ENCODE measurements at regions not wholly inside any gene's neighbourhood (a gene's known extent, or its start where the extent isn't known, plus 50 kb on each side); places are given as distances from the start of the nearest gene placed in this dataset.

DNA sequence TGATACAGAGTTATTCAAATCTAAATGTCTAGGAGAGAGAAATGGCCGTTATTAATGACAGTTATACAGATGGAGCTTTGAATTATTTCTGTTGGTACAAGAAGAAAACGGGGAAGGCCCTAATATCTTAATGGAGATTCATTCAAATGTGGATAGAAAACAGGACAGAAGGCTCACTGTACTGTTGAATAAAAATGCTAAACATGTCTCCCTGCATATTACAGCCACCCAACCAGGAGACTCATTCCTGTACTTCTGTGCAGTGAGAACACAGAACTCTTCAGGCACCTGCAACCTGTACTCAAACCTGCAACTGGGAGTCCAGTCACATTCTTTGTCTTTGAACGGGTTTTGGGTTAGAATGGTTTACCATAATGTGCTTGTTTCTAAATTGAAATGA lies 403.2 kb downstream of the DAD1 start:
- Histone ChIP-seq H2AK5ac (ENCODE audit: low read depth, low read length) (no peak overlapping the region), H3K27me3 (replicated peaks in 1 of 4; ENCODE audit: control insufficient read depth in 3 of 4, extremely low read depth in 1 of 4, insufficient read depth in 3 of 4, low read length in 3 of 4) (no peaks in the 10 kb centered on the region), H3K4me2 (ENCODE audit: insufficient read depth in 1 of 2, low read depth in 2 of 2, low read length in 2 of 2) (no peak overlapping the region), H3K4me1 (replicated peaks in 1 of 4; ENCODE audit: control insufficient read depth in 3 of 4, insufficient read depth in 4 of 4, low read length in 3 of 4) (no peaks in the 10 kb centered on the region), H3K9me3 (ENCODE audit: insufficient read depth in 2 of 2, low read depth in 1 of 2, low read length in 1 of 2) (no peaks in the 10 kb centered on the region), H3K27ac (ENCODE audit: low read depth, low read length) (no peak overlapping the region), H3K23ac (ENCODE audit: insufficient read length) (no peak overlapping the region), H3K56ac (replicated peaks; ENCODE audit: insufficient read length, low read depth, low read length) (no peak overlapping the region), H3K36me3 (ENCODE audit: control insufficient read depth in 2 of 4, insufficient read depth in 4 of 4, low read length in 3 of 4) (no peaks in the 10 kb centered on the region), H3K18ac (ENCODE audit: extremely low read depth, low read length) (no peak overlapping the region), H4K91ac (replicated peaks; ENCODE audit: insufficient read length, low read length) (no peak overlapping the region), H2BK5ac (ENCODE audit: low read depth, low read length) (no peak overlapping the region), H2AFZ (ENCODE audit: low read length) (no peak overlapping the region), H2BK12ac (ENCODE audit: low read depth, low read length) (no peak overlapping the region), H3K23me2 (ENCODE audit: low read depth, low read length) (no peaks in the 10 kb centered on the region), H3K4ac (replicated peaks; ENCODE audit: insufficient read length, low read depth, low read length) (no peak overlapping the region), H3K79me1 (ENCODE audit: low read depth, low read length) (no peaks in the 10 kb centered on the region), H3K79me2 (ENCODE audit: control insufficient read depth in 1 of 2, insufficient read depth in 2 of 2, low read length in 2 of 2) (no peaks in the 10 kb centered on the region), H3K9ac (replicated peaks in 1 of 4; ENCODE audit: extremely low read depth in 1 of 4, low read depth in 3 of 4, low read length in 3 of 4) (no peak overlapping the region), H2BK20ac (ENCODE audit: low read length) (no peak overlapping the region), H2BK15ac (ENCODE audit: low read length) (no peak overlapping the region), H4K8ac (ENCODE audit: extremely low read depth, insufficient read depth, low read length) (no peak overlapping the region), H3K14ac (ENCODE audit: insufficient read length) (no peak overlapping the region), H4K5ac (ENCODE audit: insufficient read length, low read depth, low read length) (no peak overlapping the region), H4K20me1 (replicated peaks in 1 of 2; ENCODE audit: control insufficient read depth in 1 of 2, insufficient read depth in 2 of 2, low read length in 2 of 2) (no peaks in the 10 kb centered on the region), H2BK120ac (replicated peaks; ENCODE audit: low read depth, low read length) (no peak overlapping the region), H3K4me3 (ENCODE audit: extremely low read depth in 1 of 4, insufficient read depth in 2 of 4, low read depth in 3 of 4, low read length in 4 of 4) (no peak overlapping the region)
- CTCF ChIA-PET (ENCODE audit: partially characterized antibody): interaction anchor here (0.6 to 2.4 kb wide), 10 partner anchors 13 to 196 kb away, joined by 3 to 11 read pairs (median 5); no protein-coding TSS in a partner anchor
- FAIRE-seq (no peak), DNase-seq (ENCODE audit: low read depth in 1 of 2, low spot score in 2 of 2) (no peak)
- WGBS, 2 experiments (ENCODE audit: extremely low coverage in 1 of 2, insufficient coverage in 1 of 2, insufficient read length in 1 of 2, insufficient replicate concordance in 2 of 2, low coverage in 1 of 2, low lambda C conversion rate in 2 of 2, missing lambda C conversion rate in 1 of 2): 91% methylated on average over 3 of the region's 3 CpGs; no CpG with 5 or more reads in 1 of the 2 experiments
- POLR2A ChIA-PET (ENCODE audit: partially characterized antibody): no interaction called here
- no peak for TF ChIP-seq BCL11A (IDR thresholded peaks at IDR 0.05; ENCODE audit: low read depth in 2 of 2, low read length in 2 of 2)
- no peak for TF ChIP-seq POLR2A (IDR thresholded peaks at IDR 0.05; ENCODE audit: control extremely low read depth in 1 of 2, low read depth in 2 of 2, low read length in 2 of 2)
- no peak for TF ChIP-seq GTF2F1 (IDR thresholded peaks at IDR 0.05; ENCODE audit: borderline replicate concordance, low read depth, low read length)
- no peak for TF ChIP-seq CEBPB (IDR thresholded peaks at IDR 0.05; ENCODE audit: low read depth, low read length)
- TF ChIP-seq ZNF274 (IDR thresholded peaks at IDR 0.05; ENCODE audit: borderline replicate concordance, extremely low read depth, low read length): no peak
- TF ChIP-seq SP2 (IDR thresholded peaks at IDR 0.05; ENCODE audit: low read length): no peak
- TF ChIP-seq NRF1 (IDR thresholded peaks at IDR 0.05; ENCODE audit: low read depth, low read length): no peak
- no peak for TF ChIP-seq EGR1 (IDR thresholded peaks at IDR 0.05; ENCODE audit: borderline replicate concordance, low read depth, low read length)
- TF ChIP-seq, protein P1, sequence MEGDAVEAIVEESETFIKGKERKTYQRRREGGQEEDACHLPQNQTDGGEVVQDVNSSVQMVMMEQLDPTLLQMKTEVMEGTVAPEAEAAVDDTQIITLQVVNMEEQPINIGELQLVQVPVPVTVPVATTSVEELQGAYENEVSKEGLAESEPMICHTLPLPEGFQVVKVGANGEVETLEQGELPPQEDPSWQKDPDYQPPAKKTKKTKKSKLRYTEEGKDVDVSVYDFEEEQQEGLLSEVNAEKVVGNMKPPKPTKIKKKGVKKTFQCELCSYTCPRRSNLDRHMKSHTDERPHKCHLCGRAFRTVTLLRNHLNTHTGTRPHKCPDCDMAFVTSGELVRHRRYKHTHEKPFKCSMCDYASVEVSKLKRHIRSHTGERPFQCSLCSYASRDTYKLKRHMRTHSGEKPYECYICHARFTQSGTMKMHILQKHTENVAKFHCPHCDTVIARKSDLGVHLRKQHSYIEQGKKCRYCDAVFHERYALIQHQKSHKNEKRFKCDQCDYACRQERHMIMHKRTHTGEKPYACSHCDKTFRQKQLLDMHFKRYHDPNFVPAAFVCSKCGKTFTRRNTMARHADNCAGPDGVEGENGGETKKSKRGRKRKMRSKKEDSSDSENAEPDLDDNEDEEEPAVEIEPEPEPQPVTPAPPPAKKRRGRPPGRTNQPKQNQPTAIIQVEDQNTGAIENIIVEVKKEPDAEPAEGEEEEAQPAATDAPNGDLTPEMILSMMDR (IDR thresholded peaks at IDR 0.05; ENCODE audit: control extremely low read depth in 1 of 3, insufficient read depth in 1 of 3, low read depth in 1 of 3, low read length in 3 of 3): no peak
- no peak for TF ChIP-seq HDAC6 (IDR thresholded peaks at IDR 0.05; ENCODE audit: low read depth, low read length)
- TF ChIP-seq, protein P2, sequence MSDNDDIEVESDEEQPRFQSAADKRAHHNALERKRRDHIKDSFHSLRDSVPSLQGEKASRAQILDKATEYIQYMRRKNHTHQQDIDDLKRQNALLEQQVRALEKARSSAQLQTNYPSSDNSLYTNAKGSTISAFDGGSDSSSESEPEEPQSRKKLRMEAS (IDR thresholded peaks at IDR 0.05): no peak
- TF ChIP-seq NANOG (IDR thresholded peaks at IDR 0.05; ENCODE audit: insufficient read depth, low read depth, low read length, poor library complexity, severe bottlenecking): no peak
- TF ChIP-seq CBX5 (IDR thresholded peaks at IDR 0.05; ENCODE audit: low read depth, low read length): no peak
